ENCODE measurements at regions not wholly inside any gene's neighbourhood (a gene's known extent, or its start where the extent isn't known, plus 50 kb on each side); places are given as distances from the start of the nearest gene placed in this dataset.

DNA sequence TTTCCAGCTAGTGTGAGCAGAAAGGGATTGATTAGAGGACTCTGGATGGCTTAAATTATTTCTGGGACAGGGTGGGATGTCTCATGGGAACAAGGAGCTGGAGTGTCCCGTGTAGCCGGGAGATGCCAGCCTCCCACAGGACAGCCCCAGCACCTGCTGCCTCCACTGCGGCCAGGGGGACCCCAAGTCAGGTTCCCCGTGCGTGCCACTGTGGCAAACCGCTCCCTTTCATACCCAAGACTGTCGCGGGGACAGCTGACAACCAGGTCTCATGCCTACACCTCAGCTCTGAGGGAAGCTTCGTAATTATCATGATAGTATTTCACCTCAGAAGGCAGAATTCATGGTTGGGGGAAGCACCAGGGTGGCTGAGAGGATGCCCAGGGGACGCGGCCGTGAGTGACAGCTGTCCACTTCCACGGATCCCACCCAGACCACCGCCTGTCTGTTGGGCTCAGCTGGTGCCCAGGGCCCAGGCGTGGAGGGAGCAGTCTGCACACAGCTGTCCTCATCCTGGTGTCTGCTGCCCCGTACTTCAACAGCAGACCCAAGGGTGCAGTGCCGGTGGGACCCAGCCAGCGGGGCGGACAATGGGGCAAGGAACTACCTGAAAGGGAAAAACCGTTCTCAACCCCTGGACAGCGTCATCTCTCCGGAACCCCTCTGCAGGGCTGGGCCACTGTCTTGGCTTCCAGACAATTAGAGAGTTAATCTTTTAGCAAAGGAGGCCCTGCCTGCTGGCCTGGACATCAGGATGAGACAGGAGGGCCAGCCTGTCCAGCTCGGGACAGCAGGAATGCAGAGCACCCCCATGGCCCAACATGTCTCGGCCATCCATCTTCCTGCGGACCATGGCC lies 166.9 kb downstream of the OLFM1 start:
- DNase-seq (ENCODE audit: low spot score) = no peak

- no peak for DNase-seq (ENCODE audit: low spot score)
Measured at GRCh38 chr9:135255033-135255840, 167.8 kb downstream of the OLFM1 start.

GRCh38 chr9:135255841-135256580 lies 168.5 kb downstream of the OLFM1 start:
- no peak for DNase-seq (ENCODE audit: low spot score)

DNA sequence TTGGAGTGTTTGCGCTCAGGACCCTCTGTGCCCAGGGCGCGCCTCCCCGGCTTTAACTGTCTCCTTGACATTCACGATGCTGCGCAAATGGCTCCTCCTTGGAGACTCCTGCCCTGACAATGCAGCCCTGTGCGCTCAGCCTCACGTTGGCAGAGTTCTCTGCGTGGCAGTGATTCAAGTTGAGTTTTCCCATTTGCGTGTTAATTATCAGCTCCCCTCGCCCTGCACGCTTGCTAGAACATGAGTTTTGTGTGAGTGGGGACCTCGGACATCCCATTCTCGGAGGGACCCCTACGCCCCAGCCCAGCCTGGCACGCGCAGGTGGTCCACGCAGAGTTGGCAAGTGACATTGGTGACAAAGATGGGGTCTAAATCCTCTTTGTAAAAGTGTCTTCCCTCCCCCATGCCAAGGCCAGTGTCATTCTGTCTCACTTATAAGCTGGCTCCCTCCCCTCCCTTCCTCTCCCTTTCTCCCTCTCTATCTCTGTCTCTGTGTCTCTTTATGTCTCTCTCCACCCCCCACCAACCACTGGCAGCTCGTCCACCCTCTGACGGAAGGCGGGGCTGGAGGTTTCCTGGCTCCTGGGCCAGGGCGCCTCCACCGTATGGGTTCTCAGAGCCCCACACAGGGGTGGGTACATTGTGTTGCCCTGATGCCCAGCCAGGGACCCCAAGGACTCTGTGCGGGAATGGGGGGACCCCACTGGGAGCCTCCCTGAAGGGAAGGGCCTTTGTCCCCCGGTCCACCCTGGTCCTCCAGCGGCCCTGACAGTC lies 169.3 kb downstream of the OLFM1 start:
- DNase-seq (ENCODE audit: low spot score) = no peak

GRCh38 chr9:135258461-135258860 lies 171.0 kb downstream of the OLFM1 start:
- no peak for DNase-seq (ENCODE audit: low spot score)

GRCh38 chr9:135259273-135259672 lies 171.8 kb downstream of the OLFM1 start:
- no peak for DNase-seq (ENCODE audit: low spot score)

DNA sequence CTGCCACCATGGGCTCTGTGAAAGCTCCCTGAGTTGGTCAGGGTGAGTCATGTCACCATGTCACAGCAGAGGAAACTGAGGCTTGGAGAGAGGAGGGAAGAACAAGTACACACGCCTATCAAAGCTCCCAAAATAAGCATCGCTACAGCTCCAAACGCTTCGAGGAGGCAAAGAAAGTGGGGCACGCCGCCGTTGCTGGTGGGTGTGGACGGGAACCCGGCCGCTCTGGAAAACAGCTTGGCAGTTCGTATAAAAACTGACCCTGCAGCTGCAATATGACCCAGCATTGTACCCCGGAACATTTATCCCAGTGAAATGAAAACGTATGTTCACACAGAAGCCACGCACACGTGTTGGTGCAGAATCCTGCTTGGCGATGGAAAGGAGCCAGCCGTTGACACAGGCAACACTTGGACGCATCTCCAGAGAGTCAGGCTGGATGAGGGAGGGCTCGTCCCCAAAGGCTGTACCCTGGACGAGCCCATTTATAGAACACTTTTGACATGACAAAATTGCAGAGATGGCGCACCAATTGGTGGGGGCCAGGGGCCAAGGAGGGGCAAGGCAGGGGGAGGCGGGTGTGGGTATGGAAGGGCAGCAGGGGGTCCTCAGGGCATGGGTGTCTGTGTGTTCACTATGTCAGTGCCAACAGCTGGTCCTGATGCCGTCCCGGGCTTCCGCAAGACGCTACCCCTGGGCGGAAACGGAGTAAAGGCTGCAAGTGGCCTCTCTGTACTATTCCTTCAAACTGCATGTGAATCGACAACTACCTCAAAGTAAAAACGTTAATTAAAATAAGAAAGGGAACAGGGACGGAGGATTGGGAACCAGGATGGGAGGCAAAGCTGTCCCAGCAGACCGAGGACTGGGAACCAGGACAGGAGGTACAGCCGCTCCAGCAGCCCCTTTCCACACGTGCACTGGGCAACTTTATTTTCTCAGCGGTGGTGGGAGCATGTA lies 173.0 kb downstream of the OLFM1 start:
- no peak for DNase-seq (ENCODE audit: low spot score)

- DNase-seq (ENCODE audit: low spot score) = no peak
Measured at GRCh38 chr9:135262248-135262647, 174.8 kb downstream of the OLFM1 start.

GRCh38 chr9:135263511-135263910 lies 176.0 kb downstream of the OLFM1 start:
- DNase-seq (ENCODE audit: low spot score) = no peak

DNA sequence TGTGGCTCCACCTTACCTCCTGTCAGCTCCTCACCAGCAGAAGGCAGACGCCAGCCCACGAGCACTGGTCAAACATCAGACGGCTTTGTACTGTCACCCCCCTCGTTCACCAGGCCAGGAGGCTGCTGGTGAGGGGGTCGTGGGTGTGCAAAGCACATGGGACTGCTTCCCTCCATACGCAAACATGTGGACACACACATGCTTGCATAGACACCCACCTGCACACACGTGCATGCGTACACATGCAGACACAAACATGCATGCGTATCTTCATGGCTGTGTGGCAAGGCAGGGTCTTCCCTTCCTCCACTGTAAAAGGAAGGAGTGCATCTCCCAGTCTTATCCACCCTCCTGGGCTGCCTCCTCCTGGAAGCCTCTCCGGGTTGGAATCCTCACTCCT lies 178.5 kb downstream of the OLFM1 start:
- no peak for DNase-seq (ENCODE audit: low spot score)

GRCh38 chr9:135267191-135267809 lies 179.8 kb downstream of the OLFM1 start:
- DNase-seq (ENCODE audit: low spot score) = no peak

GRCh38 chr9:135268031-135268430 lies 180.6 kb downstream of the OLFM1 start:
- no peak for DNase-seq (ENCODE audit: low spot score)

GRCh38 chr9:135268981-135269380 lies 181.5 kb downstream of the OLFM1 start:
- no peak for DNase-seq (ENCODE audit: low spot score)

GRCh38 chr9:135269912-135270830 lies 182.7 kb downstream of the OLFM1 start:
- no peak for DNase-seq (ENCODE audit: low spot score)

DNA sequence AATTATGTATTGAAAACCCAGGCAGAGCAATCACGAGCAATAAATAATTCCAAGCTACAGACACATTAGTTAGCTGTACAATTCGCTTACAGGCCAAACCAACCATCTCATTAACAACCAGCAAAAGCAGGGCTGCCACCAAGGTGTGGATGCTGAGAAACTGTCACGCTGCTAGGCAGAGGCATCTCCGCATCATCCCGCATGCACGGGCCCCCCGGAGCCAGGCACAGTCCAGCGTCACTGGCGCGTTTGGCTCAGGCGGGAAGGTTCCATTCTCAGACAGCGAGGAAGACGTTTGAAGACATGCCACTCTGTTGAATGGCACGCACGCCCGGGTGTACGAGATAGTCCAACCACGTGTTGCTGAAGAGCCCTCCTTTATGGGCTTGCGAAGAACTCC lies 184.0 kb downstream of the OLFM1 start:
- no peak for DNase-seq (ENCODE audit: low spot score)

GRCh38 chr9:135272608-135273007 lies 185.1 kb downstream of the OLFM1 start:
- no peak for DNase-seq (ENCODE audit: low spot score)

GRCh38 chr9:135273008-135273407 lies 185.5 kb downstream of the OLFM1 start:
- no peak for DNase-seq (ENCODE audit: low spot score)

GRCh38 chr9:135275163-135275562 lies 187.7 kb downstream of the OLFM1 start:
- no peak for DNase-seq (ENCODE audit: low spot score)
